A673 (cell line): ENCODE measurements at regions not wholly inside any gene's neighbourhood (a gene's known extent, or its start where the extent isn't known, plus 50 kb on each side); places are given as distances from the start of the nearest gene placed in this dataset.

Experiments used
- BruUV-seq: library from RNA; stranded (reverse); fragments of 400-500 nt; replicated peaks from 2 replicates; lab custom pipeline; 2021; lab: Mats Ljungman, UMichigan
- CTCF ChIA-PET: fragments of 300-600 bp; sonication (Branson Sonifier 250); formaldehyde crosslinking; loops from one replicate; lab custom pipeline; 2022; ENCODE audit warnings: antibody characterized with exemption; lab: Charles Lee
- POLR2A ChIA-PET: fragments of 300-600 bp; sonication (Branson Sonifier 250); formaldehyde crosslinking; loops from one replicate; lab custom pipeline; 2022; ENCODE audit warnings: antibody characterized with exemption; ENCODE audit not compliant: low non-redundant PET; lab: Charles Lee
- DNase-seq: peaks from one replicate; pipeline ENCODE4 v3.0.0-alpha.2; 2015; ENCODE audit warnings: low spot score
- H3K27ac ChIP-seq: fragments of 200-600 bp; sonication (generic); 2 replicates; pipeline ENCODE4 v1.5.1; 2016; ENCODE audit warnings: mixed run types, low read depth, mild to moderate bottlenecking, mixed read lengths, antibody characterized with exemption, low read length; ENCODE audit not compliant: poor library complexity, severe bottlenecking
- H3K27me3 ChIP-seq: fragments of 200-600 bp; sonication (generic); replicated peaks from 2 replicates; pipeline ENCODE4 v1.6.1; 2017; ENCODE audit warnings: mixed run types, low read depth, mild to moderate bottlenecking, mixed read lengths, antibody characterized with exemption, low read length; ENCODE audit not compliant: insufficient read depth, poor library complexity
- H3K36me3 ChIP-seq: fragments of 200-600 bp; sonication (generic); 2 replicates; pipeline ENCODE4 v1.6.1; 2016; ENCODE audit warnings: mixed run types, mild to moderate bottlenecking, mixed read lengths, antibody characterized with exemption, low read length; ENCODE audit not compliant: insufficient read depth, poor library complexity, severe bottlenecking
- H3K4me1 ChIP-seq: fragments of 200-600 bp; sonication (generic); 2 replicates; pipeline ENCODE4 v1.6.1; 2017; ENCODE audit warnings: mixed run types, mild to moderate bottlenecking, mixed read lengths, antibody characterized with exemption, low read length; ENCODE audit not compliant: insufficient read depth, poor library complexity, severe bottlenecking
- H3K4me3 ChIP-seq: fragments of 200-600 bp; sonication (generic); 2 replicates; pipeline ENCODE4 v1.5.1; 2016; ENCODE audit warnings: low read depth, mixed run types, mild to moderate bottlenecking, mixed read lengths, low read length; ENCODE audit not compliant: poor library complexity, severe bottlenecking
- H3K9me3 ChIP-seq: fragments of 200-600 bp; sonication (generic); 2 replicates; pipeline ENCODE4 v1.6.1; 2016; ENCODE audit warnings: mixed run types, low read depth, mild to moderate bottlenecking, mixed read lengths, antibody characterized with exemption, low read length; ENCODE audit not compliant: poor library complexity, severe bottlenecking
- EZH2 ChIP-seq: fragments of 200-600 bp; sonication (generic); IDR thresholded peaks from 2 replicates; pipeline ENCODE4 v1.6.1; 2017; ENCODE audit warnings: borderline replicate concordance, low read depth, mild to moderate bottlenecking, mixed read lengths, antibody characterized with exemption, low read length; ENCODE audit not compliant: poor library complexity, severe bottlenecking
- intact Hi-C: fragments of 100-400 bp; cut with micrococcal nuclease; formaldehyde crosslinking; loops from one replicate; pipeline ENCODE4 v1.10.0; 2022; ENCODE audit not compliant: unreplicated experiment
- TF ChIP-seq, protein P1 (sequence below): fragments of 300-800, 200-600 bp; sonication (generic); conservative IDR thresholded peaks from 2 replicates; pipeline ENCODE4 v1.5.1; 2017; ENCODE audit warnings: low read depth, mild to moderate bottlenecking, antibody characterized with exemption, low read length, moderate library complexity, mixed read lengths

DNA sequence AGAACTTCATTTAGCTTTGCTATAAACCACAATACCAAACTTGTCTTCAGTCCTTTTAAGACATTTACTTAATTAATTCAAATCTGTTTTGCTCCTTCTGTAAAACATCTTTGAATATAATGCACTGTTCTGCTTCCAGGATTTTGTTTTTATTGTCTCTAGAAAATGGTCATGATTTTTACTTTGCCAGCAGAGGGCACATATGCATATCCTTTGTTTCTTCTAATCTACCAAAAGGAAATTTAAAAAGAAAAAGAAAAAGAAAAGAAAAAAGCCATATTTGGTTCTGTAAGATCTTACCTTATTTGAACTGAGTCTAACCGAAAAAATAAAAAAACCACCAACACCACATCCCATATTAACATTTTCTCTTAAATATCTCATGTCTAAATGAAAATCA, 101.9 kb upstream of the CCSER1 start:
- Histone ChIP-seq H3K36me3 (no peaks in the 10 kb centered on the region), H3K27me3 (no peaks in the 10 kb centered on the region), H3K4me1 (no peaks in the 10 kb centered on the region), H3K4me3 (no peak overlapping the region), H3K9me3 (no peaks in the 10 kb centered on the region), H3K27ac (no peak overlapping the region)
- DNase-seq = no peak
- BruUV-seq = no TSS peak
- intact Hi-C loops = no loop called here
- TF ChIP-seq, protein P1, sequence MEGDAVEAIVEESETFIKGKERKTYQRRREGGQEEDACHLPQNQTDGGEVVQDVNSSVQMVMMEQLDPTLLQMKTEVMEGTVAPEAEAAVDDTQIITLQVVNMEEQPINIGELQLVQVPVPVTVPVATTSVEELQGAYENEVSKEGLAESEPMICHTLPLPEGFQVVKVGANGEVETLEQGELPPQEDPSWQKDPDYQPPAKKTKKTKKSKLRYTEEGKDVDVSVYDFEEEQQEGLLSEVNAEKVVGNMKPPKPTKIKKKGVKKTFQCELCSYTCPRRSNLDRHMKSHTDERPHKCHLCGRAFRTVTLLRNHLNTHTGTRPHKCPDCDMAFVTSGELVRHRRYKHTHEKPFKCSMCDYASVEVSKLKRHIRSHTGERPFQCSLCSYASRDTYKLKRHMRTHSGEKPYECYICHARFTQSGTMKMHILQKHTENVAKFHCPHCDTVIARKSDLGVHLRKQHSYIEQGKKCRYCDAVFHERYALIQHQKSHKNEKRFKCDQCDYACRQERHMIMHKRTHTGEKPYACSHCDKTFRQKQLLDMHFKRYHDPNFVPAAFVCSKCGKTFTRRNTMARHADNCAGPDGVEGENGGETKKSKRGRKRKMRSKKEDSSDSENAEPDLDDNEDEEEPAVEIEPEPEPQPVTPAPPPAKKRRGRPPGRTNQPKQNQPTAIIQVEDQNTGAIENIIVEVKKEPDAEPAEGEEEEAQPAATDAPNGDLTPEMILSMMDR = 0 out of 2 replicates have a peak, but pooled peaks have one; percentile 11
- TF ChIP-seq EZH2 = no peak
- CTCF ChIA-PET = no interaction called here
- POLR2A ChIA-PET = no interaction called here

DNA sequence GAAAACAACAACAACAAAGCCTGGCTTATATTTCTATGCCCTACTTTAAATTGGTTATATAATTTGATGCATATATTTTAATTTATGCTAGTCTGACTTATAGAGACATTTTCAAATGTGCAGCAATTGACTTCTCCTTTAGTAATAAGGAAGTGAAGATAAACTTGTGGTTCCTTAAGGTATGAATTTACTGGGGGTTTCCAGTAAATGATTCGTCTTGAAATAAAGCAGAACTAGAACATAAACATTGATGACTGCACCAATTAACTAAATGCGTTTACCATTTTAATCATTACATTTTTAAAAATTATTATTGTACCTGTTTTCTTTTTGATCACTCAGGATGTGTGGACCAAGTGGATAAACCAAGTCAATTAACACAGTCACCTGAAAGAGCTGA, 99.6 kb upstream of the CCSER1 start:
- H3K4me1 ChIP-seq = no peaks in the 10 kb centered on the region
- BruUV-seq = no TSS peak
- POLR2A ChIA-PET = no interaction called here
- H3K36me3 ChIP-seq = no peaks in the 10 kb centered on the region
- TF ChIP-seq EZH2 = no peak
- TF ChIP-seq, protein P1 = no peak
- no peak overlapping the region for H3K4me3 ChIP-seq
- H3K9me3 ChIP-seq = no peaks in the 10 kb centered on the region
- no peak for DNase-seq
- H3K27me3 ChIP-seq = no peaks in the 10 kb centered on the region
- no peak overlapping the region for H3K27ac ChIP-seq
- intact Hi-C loops = no loop called here
- CTCF ChIA-PET = no interaction called here

DNA sequence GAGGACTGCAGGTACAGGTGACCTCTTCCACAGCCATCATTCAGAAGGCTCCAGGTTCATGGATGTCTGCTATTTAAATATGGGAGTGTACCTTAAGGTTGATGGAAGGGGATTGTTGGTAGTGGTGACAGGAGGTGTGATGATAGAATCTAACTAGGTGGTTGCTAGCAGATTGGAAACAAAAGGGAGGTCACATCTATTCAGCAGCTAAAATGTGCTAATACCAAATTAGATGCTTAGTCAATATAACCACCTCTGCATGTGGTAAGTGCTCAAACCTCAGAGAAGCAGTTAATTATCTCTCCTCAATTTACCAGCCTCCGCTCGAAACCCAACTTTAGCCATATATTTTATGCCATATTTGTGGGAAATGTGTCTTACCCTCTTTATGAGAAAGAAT, 98.7 kb upstream of the CCSER1 start:
- TF ChIP-seq EZH2 = no peak
- TF ChIP-seq, protein P1 = no peak
- Histone ChIP-seq H3K4me1 (no peaks in the 10 kb centered on the region), H3K9me3 (no peaks in the 10 kb centered on the region), H3K4me3 (no peak overlapping the region), H3K27me3 (no peaks in the 10 kb centered on the region), H3K36me3 (no peaks in the 10 kb centered on the region), H3K27ac (no peak overlapping the region)
- POLR2A ChIA-PET = no interaction called here
- intact Hi-C loops = no loop called here
- no TSS peak for BruUV-seq
- no peak for DNase-seq
- CTCF ChIA-PET = no interaction called here
